ENCODE measurements at regions not wholly inside any gene's neighbourhood (a gene's known extent, or its start where the extent isn't known, plus 50 kb on each side); places are given as distances from the start of the nearest gene placed in this dataset.

DNA sequence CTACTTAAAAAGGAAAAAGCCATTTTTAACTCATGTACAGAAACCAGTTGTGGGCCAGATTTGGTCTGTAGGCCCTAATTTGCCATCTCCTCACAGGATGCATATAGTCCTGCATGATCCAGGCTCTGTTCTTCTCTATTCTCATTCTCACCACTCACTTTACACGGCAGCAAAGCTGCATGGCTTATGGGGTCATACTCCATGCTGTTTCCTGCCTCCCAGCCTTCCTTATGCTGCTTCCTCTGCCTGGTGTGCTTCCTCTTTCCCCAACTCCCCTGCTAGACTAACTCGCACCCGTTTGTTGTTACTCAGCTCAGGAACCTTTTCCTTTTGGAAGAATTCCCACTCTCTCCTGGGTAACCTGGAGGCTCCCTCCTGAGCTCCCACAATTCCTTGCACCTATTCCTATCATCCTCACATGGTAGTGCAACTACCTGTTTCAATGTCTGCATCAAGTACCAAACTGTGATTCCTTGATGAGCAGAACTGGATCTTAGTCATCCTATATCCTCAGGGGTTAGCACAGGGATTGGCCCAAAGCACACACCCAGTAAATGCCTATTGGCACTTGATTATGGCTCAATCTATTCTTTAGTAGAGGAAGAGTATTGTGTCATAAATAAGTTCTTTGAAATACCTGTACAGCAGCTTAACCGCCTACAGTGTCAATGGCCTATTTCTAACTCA, 172.1 kb upstream of the MITF start:
- no peak for DNase-seq

GRCh38 chr3:69566275-69566674, 173.0 kb upstream of the MITF start:
- DNase-seq = no peak

- no peak for DNase-seq
Measured at GRCh38 chr3:69565316-69565715, 173.9 kb upstream of the MITF start.

- no peak for DNase-seq
Measured at GRCh38 chr3:69563981-69564380, 175.3 kb upstream of the MITF start.

- no peak for DNase-seq
Measured at GRCh38 chr3:69563151-69563550, 176.1 kb upstream of the MITF start.

DNA sequence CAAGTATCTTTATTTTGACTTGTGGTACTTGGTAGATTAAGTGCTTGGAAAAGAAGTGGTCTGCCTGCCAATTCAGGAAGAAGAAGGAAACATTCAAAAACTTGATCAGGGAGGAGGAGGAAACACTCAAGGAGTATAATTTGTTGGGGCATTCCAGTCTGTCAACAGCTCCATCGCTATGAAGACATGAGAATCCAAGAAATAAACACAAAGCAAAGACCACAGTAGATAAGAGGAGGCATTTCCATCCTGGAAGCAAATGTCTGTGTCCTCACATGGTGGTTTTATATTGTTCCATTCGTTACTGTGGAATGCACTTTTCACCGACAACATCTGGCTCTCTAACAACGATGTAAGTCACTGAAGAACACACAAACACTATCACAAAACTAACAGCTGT, 176.1 kb upstream of the FRMD4B start:
- DNase-seq = no peak

- no peak for DNase-seq
Measured at GRCh38 chr3:69560818-69561217, 174.9 kb upstream of the FRMD4B start.

GRCh38 chr3:69560116-69560515, 174.2 kb upstream of the FRMD4B start:
- DNase-seq = no peak

GRCh38 chr3:69558912-69559311, 173.0 kb upstream of the FRMD4B start:
- DNase-seq = peak; percentile 34

- DNase-seq = no peak
Measured at GRCh38 chr3:69554576-69554975, 168.7 kb upstream of the FRMD4B start.

DNA sequence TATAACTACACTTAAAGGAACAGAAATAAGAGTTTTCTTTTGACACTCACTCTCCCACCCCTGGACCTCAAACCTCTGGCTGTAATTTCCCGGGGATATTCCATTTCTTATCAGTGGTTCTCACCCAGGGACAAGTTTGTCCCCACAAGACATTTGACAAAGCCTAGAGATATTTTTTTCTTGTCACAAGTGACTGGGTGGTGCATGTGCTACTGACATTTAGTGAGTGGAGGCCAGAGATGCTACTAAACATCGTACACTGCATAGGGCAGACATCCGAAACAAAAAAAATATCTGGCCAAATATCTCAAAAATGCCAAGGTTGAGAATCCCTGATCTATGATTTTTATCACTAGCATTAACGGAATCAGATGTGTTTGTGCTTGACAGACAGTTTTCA, 168.0 kb upstream of the FRMD4B start:
- no peak for DNase-seq

DNA sequence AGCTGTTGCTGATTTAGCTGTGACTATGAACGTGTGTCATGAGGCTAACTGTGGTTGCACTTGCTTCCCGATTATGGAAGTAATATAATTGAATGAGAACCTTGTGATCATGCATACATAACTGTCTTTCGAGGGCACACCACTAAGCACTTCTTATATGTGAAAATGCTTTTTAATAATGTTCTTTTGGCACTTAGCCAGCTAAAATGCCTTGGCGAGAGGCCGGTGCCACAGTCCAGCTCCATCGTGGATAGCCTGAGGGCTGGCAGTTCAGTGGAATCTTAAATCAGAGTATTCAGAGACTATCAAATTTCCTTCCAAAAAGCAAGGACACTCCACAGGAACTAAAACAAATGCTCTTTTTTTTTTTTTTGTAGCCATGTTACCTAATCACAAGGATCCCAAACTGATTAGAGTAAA, 161.6 kb upstream of the FRMD4B start:
- no peak for DNase-seq

- no peak for DNase-seq
Measured at GRCh38 chr3:69542805-69543429, 157.0 kb upstream of the FRMD4B start.

GRCh38 chr3:69542089-69542804, 156.4 kb upstream of the FRMD4B start:
- no peak for DNase-seq

DNA sequence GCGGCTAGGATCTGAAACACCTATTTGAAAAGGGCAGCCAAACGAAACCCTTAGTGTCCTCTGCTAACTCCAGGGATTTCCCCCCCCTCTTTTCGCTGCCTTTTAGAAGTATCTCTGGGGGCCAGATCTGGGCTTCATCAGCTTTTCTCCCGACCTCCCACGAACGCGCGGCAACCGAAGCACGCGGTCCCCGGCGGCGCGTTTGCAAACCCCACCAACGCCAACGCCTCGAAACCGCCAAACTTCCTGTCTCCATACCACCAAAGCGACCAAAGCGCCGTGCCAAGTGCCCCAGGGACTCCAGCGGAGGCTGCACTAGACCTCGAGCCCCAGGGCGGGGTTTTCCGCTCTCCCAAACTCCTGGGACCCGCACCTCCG, 155.8 kb upstream of the FRMD4B start:
- no peak for DNase-seq

DNA sequence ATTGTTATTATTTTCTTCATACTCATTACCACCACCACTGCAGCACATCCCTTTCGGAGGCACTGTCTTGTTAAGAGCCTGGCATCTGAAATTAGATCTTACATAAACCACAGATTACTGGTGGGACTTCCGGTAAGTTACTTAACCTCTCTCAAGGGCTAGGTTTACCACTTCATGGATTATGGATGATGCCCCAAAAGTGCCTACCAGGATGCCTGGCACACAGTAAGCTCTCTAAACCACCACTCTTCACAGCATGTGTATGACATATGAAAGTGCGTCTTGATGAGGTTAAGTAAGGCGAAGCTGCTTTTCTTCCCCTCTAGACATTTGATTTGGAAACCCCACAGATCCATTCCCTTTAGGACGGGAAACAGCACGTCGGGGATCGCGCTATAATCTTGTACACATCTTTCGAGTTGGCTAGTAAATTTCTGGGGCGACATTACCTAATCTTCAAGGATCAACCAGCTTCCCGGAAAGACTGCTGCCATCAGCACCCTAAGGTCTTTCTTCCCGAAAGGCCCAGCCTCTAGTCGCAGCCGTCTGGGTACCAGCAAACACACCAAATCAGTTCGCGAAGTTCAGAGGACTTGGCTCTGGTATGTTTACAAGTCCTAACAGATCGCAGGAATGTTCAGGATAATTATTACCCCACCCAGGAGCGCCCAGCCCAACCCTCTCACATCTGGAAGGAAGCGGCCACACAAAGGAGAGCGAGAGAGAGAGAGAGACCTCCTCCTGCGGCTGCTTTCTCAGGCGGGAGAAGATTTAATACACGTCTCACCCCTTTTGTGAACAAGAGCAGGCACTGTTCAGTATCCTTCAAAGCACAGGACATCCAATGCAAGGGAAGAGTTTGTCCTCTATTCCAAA, 155.1 kb upstream of the FRMD4B start:
- DNase-seq = no peak

DNA sequence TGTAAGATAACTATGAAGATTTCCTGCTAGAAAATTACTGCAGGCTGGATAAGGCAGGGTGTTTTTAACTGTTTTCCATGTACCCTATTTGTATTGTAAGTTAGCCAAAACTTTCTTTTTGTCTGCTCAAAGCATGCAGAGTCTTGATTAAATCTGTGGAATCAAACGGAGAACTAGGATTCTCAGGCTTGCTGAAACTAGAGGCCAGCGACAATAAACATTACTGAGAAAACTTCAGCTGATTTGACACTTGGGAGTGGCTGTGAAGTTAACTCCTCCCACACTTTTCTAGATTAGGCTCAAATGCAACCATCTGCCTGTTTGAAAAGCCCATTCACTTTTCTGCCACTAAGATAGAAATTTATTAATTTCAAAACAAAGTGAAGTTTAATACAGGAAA, 153.2 kb upstream of the FRMD4B start:
- no peak for DNase-seq

GRCh38 chr3:69538281-69538680, 152.4 kb upstream of the FRMD4B start:
- no peak for DNase-seq

- no peak for DNase-seq
Measured at GRCh38 chr3:69536306-69537020, 150.6 kb upstream of the FRMD4B start.

DNA sequence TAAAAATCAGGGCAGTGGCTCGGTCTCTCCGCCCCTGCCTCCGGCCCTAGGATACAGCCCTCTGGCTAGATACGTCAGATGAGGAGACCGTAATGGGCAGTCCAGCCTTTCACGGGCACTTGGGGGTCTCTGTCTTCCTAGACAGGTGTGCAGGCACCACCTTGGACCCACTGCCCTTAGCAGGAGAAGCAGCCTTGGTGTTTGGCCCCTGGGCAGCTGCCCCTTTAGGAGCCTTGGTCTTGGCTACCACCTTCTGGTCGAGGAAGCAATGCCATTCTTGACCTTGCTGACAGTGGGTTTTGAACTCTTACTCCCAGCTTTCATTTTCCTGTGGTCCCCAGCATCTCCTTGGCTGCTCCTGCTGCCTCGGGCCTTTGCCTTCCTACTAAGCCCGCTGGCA, 149.7 kb upstream of the FRMD4B start:
- DNase-seq = no peak

DNA sequence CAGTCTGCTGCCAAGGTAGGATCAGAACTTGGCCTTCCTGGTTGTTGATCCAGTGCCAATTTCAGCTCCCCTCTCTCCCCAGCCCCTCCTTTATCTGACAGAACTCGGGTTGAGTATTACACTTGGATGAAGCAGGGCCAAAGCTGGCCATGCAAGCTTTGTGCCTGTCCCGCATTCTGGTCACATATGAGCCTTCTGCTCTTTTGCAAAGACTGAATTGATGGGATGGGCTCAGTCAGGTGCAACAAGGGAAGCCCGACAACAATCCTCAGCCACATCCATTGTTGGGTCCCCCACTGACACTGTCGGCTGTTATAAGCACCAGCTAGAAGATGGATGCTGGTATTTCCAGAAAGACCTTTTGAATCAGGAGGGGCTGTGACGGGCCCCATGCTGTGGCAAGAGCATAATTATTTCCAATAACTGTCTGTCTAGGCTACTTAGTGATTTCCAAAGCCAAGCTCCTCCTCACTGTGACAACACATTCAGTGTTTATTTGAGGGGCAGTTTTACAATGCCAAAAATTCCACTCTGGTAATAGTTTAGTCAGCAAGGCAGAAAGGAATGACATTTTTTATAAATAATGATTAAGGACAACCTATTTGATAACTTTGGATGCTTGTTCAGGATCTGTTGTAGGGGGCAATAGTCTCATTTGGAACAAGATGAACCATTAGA, 146.8 kb upstream of the FRMD4B start:
- DNase-seq = no peak
